ENCODE measurements at regions not wholly inside any gene's neighbourhood (a gene's known extent, or its start where the extent isn't known, plus 50 kb on each side); places are given as distances from the start of the nearest gene placed in this dataset.

DNA sequence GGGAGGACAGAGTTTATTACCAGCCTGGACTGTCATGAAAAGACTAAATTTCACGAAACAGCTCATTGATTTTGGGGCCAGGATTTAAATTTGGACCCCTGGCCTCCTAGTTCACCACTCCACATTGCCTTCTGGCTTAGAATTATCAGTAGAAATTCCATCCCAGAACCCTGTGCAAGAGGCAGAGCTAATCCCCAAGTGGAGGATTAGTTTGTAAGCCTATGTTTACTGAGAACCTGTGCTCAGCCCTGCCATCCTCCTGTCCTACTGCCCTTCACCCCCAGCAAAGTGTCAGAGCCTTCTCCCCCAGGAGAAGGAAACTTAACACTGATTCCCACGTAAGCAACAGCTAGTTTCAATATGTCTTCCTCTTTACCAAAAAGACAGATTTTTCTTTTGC is 99.4 kb downstream of the SST start:
- no peak for TF ChIP-seq EP300 (IDR thresholded peaks at IDR 0.05; ENCODE audit: borderline replicate concordance in 1 of 2, low read depth in 2 of 2, low read length in 2 of 2)
- TF ChIP-seq, protein P1, sequence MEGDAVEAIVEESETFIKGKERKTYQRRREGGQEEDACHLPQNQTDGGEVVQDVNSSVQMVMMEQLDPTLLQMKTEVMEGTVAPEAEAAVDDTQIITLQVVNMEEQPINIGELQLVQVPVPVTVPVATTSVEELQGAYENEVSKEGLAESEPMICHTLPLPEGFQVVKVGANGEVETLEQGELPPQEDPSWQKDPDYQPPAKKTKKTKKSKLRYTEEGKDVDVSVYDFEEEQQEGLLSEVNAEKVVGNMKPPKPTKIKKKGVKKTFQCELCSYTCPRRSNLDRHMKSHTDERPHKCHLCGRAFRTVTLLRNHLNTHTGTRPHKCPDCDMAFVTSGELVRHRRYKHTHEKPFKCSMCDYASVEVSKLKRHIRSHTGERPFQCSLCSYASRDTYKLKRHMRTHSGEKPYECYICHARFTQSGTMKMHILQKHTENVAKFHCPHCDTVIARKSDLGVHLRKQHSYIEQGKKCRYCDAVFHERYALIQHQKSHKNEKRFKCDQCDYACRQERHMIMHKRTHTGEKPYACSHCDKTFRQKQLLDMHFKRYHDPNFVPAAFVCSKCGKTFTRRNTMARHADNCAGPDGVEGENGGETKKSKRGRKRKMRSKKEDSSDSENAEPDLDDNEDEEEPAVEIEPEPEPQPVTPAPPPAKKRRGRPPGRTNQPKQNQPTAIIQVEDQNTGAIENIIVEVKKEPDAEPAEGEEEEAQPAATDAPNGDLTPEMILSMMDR (IDR thresholded peaks at IDR 0.05; ENCODE audit: control extremely low read depth in 1 of 3, insufficient read depth in 1 of 3, low read depth in 1 of 3, low read length in 3 of 3): no peak
- TF ChIP-seq YY1 (IDR thresholded peaks at IDR 0.05; ENCODE audit: low read depth, low read length): no peak
- no peak for TF ChIP-seq POLR2A (IDR thresholded peaks at IDR 0.05; ENCODE audit: control extremely low read depth in 1 of 2, low read depth in 2 of 2, low read length in 2 of 2)
- no peak for TF ChIP-seq RAD21 (IDR thresholded peaks at IDR 0.05 in 1 of 2, conservative IDR thresholded peaks at IDR 0.05 in 1 of 2; ENCODE audit: low read depth in 2 of 2, low read length in 2 of 2)

Data from H1 (cell line).